ENCODE measurements at regions not wholly inside any gene's neighbourhood (a gene's known extent, or its start where the extent isn't known, plus 50 kb on each side); places are given as distances from the start of the nearest gene placed in this dataset.

DNA sequence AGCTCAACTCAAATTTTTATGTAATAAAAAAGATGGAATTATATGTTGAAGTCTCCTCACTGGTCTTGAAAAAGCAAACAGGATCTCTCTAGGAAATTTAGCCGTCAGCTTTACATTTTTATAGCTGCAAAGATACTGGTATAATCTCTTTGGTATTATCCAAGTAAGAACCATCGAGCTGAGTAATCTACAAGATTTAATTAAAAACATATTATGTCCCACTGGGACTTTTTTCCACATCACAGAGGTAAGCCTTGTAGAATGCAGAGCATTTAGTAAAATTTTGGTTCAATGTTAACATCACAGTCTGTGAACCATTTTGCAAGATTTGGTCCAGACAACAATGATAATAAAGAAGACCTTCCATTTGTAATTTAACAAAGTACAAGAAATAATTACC is 162.6 kb upstream of the SLC39A10 start:
- DNase-seq: no peak

GRCh38 chr2:195493416-195493815 is 163.6 kb upstream of the SLC39A10 start:
- no peak for DNase-seq

DNA sequence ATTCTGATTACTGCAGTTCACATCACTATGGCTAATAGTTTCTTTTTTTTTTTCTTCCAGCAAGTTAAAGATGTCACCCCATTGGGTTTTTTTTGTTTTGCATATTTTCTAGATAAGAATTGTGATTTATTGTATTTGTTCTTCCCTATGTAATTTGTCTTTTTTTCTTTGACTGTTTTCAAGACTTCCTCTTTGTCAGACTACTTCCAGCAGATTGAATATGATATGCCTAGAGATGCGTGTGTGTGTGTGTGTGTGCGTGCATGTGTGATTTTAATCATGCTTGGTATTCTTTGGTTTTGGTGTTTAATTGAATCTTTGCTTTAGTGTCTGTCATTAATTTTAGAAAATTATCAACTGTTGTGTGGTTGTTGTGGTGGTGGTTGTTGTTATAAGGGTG is 166.7 kb upstream of the SLC39A10 start:
- no peak for DNase-seq

DNA sequence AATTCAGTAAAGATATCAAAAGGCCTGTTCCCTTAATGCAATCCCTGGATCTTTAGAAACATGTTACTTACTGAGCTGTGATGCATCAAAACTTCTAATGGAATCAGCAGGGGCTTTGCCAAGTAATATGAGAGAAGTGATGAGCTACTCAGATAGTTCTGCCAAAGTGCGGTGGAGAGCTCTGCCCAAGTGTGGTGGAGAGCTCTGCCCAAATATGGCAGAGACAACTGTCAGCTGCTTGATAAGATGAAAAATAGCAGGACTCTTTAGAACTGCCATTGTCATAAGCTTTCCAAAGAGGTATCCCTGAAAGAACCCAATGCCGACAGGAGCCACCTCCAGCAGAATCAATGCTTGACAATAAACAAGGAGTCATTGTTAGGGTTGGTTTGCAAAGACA is 167.9 kb upstream of the SLC39A10 start:
- DNase-seq: no peak

DNA sequence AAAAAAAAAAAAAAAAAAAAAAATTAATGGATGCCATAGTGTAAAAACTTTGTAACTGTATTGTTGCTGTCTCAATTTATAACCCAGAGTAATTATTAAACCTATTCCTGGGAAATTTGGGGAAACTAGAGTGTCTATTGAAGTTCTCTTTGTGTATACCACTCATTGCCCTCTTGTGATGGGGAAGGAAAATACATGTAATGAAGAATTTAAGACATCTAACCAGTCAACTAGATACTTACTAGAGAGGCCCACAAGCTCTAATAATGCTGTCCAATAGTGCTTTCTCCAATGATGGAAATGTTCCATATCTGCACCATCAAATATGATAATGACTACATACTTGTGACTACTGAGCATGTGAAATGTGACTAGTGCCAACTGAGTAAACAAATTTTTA is 168.5 kb upstream of the SLC39A10 start:
- no peak for DNase-seq

GRCh38 chr2:195486987-195487644 is 169.9 kb upstream of the SLC39A10 start:
- DNase-seq: no peak

GRCh38 chr2:195486520-195486919 is 170.5 kb upstream of the SLC39A10 start:
- DNase-seq: no peak

DNA sequence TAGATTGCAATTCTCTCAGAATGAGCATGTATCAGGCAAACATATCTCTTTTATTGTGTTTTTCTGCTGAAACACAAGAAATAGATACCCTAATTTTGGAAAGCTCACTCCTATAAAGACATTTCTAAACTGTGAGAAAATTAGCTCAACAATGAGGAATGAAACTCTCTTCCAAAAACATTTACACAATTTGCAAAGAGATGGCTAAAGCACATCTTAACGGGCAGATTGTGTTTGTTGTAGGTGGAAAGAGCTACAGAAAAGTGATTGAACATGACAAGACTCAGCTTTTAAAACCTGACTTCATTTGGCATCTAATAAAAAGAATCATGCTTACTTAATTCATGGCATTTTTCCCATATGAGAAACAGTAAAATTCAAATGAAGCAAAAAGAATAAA is 175.0 kb upstream of the SLC39A10 start:
- DNase-seq: no peak

GRCh38 chr2:195480121-195480520 is 176.9 kb upstream of the SLC39A10 start:
- no peak for DNase-seq

GRCh38 chr2:195479407-195479806 is 177.6 kb upstream of the SLC39A10 start:
- no peak for DNase-seq

GRCh38 chr2:195477996-195478382 is 179.0 kb upstream of the SLC39A10 start:
- DNase-seq: no peak

- no peak for DNase-seq
Observed at GRCh38 chr2:195477248-195477995, 179.6 kb upstream of the SLC39A10 start.

DNA sequence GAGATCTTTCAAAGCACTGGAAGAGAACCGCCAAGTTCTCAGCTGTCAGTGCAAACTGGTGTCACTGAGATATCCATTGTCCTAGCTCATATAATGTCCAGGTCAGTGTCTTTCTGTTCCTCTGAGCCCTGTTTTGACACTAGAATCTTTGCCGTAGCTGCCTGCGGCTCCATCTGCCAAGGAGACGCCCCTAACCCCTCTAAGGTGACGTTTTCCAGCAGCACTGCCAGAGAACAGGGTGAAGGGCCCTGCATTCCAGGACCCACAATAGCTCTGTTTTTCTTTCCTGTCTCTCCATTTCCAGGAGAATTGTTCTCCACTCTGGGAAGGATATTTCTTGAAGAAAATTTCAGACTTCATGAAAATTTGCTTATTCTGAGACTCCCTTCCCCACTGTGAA is 181.7 kb upstream of the SLC39A10 start:
- no peak for DNase-seq

DNA sequence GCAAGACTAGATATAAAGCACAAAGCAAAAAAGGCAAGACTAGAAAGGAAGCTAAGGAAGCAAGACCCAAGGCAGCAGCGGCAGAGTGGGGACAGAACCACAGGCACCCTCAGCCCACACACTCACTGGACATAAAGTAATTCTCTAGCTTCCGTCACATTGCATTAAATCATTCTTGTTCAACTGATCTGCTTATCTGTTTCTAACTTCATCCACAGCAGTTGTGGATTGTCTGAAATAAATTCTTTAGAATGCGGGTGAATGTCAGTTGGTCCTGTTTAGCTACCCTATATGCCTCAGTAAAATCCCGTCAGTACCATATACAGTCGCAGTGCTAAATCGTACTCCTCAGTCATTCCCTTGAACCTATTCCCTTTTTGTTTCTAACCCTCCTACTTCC is 183.2 kb upstream of the SLC39A10 start:
- no peak for DNase-seq

GRCh38 chr2:195472501-195473234 is 184.4 kb upstream of the SLC39A10 start:
- no peak for DNase-seq

DNA sequence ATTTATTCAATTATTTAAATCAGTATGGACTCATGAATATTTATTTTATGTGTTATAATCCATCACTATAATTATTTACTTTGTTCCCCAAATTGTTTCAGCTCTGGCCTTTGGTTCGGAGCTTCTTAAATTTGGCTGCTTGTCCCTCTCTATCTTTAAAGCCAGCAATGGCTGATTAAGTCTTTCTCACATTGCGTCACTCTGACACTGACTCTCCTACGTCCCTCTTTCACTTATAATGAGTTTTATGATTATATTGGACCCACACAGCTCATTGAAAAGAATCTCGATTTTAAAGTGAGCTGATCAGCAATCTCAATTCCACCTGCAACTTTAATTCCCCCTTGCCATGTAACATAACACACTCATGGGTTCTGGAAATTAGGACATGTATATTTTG is 185.2 kb upstream of the SLC39A10 start:
- DNase-seq: no peak

DNA sequence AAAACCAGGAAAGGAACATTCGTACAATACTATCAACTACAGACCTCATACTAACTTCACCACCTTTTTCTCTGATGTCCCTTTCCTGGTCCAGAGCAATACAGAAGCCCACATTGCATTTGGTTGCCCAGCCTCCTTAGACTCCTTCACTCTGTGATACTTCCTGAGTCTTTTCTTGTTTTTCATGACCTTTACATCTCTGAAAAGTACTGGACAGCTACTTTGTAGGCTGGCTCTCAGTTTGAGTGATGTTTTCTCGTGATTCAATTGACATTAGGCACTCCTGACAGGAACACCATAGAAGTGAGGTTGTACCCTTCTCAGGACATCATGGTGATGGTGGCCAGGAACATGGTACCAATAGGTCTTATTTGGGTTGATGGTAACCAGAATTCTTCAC is 185.9 kb upstream of the SLC39A10 start:
- DNase-seq: no peak

GRCh38 chr2:195470622-195471021 is 186.4 kb upstream of the SLC39A10 start:
- no peak for DNase-seq

GRCh38 chr2:195468771-195469170 is 188.3 kb upstream of the SLC39A10 start:
- no peak for DNase-seq

DNA sequence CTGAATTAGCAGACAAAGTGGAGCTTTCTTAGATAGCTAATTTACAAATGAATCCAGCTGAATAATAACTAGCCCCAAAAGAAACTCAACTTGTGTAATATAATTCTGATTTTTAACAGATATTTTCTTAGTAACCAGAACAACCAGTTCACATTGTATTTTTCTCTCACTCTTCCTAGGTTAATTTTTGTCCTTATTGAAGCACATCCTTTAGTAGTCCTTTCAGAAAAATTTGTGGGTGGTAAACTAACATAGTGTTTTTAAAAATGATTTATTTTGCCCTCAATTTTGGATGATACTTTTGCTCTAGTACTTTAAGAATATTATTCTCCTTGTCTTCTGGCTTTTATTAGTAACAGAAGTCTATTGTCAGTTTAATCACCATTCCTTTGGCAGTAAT is 190.6 kb upstream of the SLC39A10 start:
- no peak for DNase-seq

- no peak for DNase-seq
Observed at GRCh38 chr2:195461010-195461409, 196.0 kb upstream of the SLC39A10 start.

- no peak for DNase-seq
Observed at GRCh38 chr2:195458936-195459335, 198.1 kb upstream of the SLC39A10 start.

DNA sequence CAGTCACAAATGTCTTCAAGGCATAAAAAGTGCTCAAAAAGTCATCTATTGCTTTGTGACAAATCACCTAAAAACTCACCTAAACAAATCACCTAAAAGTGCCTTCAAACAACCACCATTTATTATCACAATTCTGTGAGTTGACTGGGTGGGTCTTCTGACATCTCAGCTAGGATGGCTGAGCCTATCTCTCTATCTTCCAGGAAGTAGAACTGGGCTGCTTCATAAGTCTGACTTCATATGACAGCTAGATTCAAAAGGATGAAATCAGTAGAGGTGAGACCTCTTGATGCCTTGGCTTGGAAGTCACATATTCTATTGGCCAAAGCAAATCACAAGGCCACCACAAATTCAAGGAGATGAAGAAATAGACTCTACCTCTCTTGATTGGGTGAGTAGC is 199.2 kb upstream of the SLC39A10 start:
- DNase-seq: no peak

- DNase-seq: no peak
Observed at GRCh38 chr2:195456771-195457170, 200.3 kb upstream of the SLC39A10 start.
